ENCODE measurements at regions not wholly inside any gene's neighbourhood (a gene's known extent, or its start where the extent isn't known, plus 50 kb on each side); places are given as distances from the start of the nearest gene placed in this dataset.
A peak's percentile ranks its signal among the peaks of the same experiment; 100 is the strongest.

- POLR2A ChIA-PET = no interaction called here
- no peaks in the 10 kb centered on the region for H3K9me3 Mint-ChIP-seq
These were observed 58.4 kb upstream of the IER3 start for GRCh38 chr6:30802731-30803130.

DNA sequence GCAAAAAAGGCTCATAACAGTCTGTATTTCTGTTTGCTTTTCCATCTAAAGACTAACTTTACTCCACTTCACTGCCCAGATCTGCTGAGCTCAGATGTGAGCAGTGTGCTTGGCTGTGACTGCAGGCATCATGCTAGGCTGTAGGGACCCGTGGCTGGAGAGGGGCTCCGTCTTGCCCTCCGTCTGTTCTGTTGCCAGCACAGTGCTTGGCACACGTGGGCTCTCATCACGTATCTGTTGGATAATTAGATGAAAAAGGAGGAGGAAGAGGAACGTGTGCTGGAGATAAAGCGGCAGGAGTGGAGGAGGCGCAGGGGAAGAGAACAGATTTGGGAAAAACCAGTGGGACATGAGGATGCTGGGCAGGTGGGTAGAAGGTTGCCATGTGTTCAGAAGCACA, 57.6 kb upstream of the IER3 start:
- Histone ChIP-seq H3K36me3 (ENCODE audit: insufficient read depth, low read length) (no peaks in the 10 kb centered on the region), H3K4me3 (ENCODE audit: low read length) (no peak overlapping the region), H3K27ac (ENCODE audit: low read depth, low read length) (no peak overlapping the region), H3K27me3 (ENCODE audit: insufficient read depth, low read length, poor library complexity, severe bottlenecking) (no peaks in the 10 kb centered on the region), H3K9me3 (ENCODE audit: low read length) (no peaks in the 10 kb centered on the region), H3K4me1 (ENCODE audit: insufficient read depth, low read length) (no peaks in the 10 kb centered on the region)
- no peaks in the 10 kb centered on the region for H3K9me3 Mint-ChIP-seq
- CTCF ChIA-PET = no interaction called here
- H3K27me3 Mint-ChIP-seq = no peaks in the 10 kb centered on the region
- peak overlapping the region in 1 of 8 donors; percentile 72 for H3K27ac Mint-ChIP-seq
- peaks cover 0 to 3% (median 3%) of the 10 kb centered on the region in 3 donors for H3K36me3 Mint-ChIP-seq
- POLR2A ChIA-PET = no interaction called here
- no peak for DNase-seq
- peaks cover 6 to 35% (median 12%) of the 10 kb centered on the region in 3 donors for H3K4me1 Mint-ChIP-seq
- H3K4me3 Mint-ChIP-seq = no peak overlapping the region

More at GRCh38 chr6:30802731-30803130, 58.4 kb upstream of the IER3 start:
- Mint-ChIP-seq H3K36me3 (peaks cover 0 to 3% (median 3%) of the 10 kb centered on the region in 3 donors), H3K4me3 (no peak overlapping the region), H3K4me1 (peaks cover 6 to 37% (median 12%) of the 10 kb centered on the region in 3 donors), H3K27ac (no peak overlapping the region), H3K27me3 (no peaks in the 10 kb centered on the region)
- H3K27ac ChIP-seq (ENCODE audit: low read depth, low read length) = no peak overlapping the region
- H3K4me1 ChIP-seq (ENCODE audit: insufficient read depth, low read length) = no peaks in the 10 kb centered on the region
- CTCF ChIA-PET = no interaction called here
- no peaks in the 10 kb centered on the region for H3K9me3 ChIP-seq (ENCODE audit: low read length)
- no peaks in the 10 kb centered on the region for H3K36me3 ChIP-seq (ENCODE audit: insufficient read depth, low read length)
- H3K4me3 ChIP-seq (ENCODE audit: low read length) = no peak overlapping the region
- H3K27me3 ChIP-seq (ENCODE audit: insufficient read depth, low read length, poor library complexity, severe bottlenecking) = no peaks in the 10 kb centered on the region
- DNase-seq = no peak

- no peak overlapping the region for H3K4me3 Mint-ChIP-seq
- peaks cover 0 to 2% (median 2%) of the 10 kb centered on the region in 3 donors for H3K36me3 Mint-ChIP-seq
- peaks cover 4% of the 10 kb centered on the region for H3K4me1 ChIP-seq (ENCODE audit: insufficient read depth, low read length)
- H3K27me3 Mint-ChIP-seq = no peaks in the 10 kb centered on the region
- no peak overlapping the region for H3K4me3 ChIP-seq (ENCODE audit: low read length)
- peak overlapping the region in 3 of 8 donors; percentile 13 to 84 (median 58) for H3K27ac Mint-ChIP-seq
- H3K27me3 ChIP-seq (ENCODE audit: insufficient read depth, low read length, poor library complexity, severe bottlenecking) = no peaks in the 10 kb centered on the region
- H3K36me3 ChIP-seq (ENCODE audit: insufficient read depth, low read length) = no peaks in the 10 kb centered on the region
- no peak for DNase-seq
- CTCF ChIA-PET = interaction anchor here (1.5 kb wide), 1 partner anchor 12 kb away, joined by 3 read pairs; no protein-coding TSS in a partner anchor
- H3K4me1 Mint-ChIP-seq = peaks cover 6 to 33% (median 12%) of the 10 kb centered on the region in 3 donors
- POLR2A ChIA-PET = interaction anchor here (0.6 to 0.9 kb wide), 3 partner anchors 12 to 32 kb away, joined by 3 to 4 read pairs (median 3); no protein-coding TSS in a partner anchor
- H3K27ac ChIP-seq (ENCODE audit: low read depth, low read length) = no peak overlapping the region
- no peaks in the 10 kb centered on the region for H3K9me3 ChIP-seq (ENCODE audit: low read length)
- no peaks in the 10 kb centered on the region for H3K9me3 Mint-ChIP-seq
These were observed 56.5 kb upstream of the IER3 start for GRCh38 chr6:30800871-30801270.

DNA sequence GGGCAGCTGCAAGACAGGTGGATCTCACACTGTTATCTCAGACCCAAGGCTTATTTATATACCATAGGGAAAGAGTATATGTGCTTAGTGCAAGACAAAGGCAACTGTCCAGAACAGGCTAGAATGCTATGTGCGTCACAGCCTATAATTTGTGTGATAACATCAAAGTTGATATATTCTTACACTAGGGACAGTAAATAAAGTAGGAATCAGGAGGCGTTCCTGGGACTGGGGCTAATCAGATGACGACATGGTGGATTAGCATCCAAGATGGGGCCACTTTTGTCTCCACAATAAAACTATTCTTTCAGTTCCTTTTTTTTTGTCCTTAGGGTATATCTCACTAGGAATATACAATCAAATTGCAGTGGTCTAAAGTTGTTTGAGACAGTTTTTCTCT, 54.9 kb upstream of the IER3 start:
- Histone ChIP-seq H3K4me3 (ENCODE audit: low read length) (no peak overlapping the region), H3K36me3 (ENCODE audit: insufficient read depth, low read length) (no peaks in the 10 kb centered on the region), H3K27me3 (ENCODE audit: insufficient read depth, low read length, poor library complexity, severe bottlenecking) (no peaks in the 10 kb centered on the region), H3K4me1 (ENCODE audit: insufficient read depth, low read length) (peaks cover 21% of the 10 kb centered on the region), H3K9me3 (ENCODE audit: low read length) (no peaks in the 10 kb centered on the region), H3K27ac (ENCODE audit: low read depth, low read length) (no peak overlapping the region)
- DNase-seq = no peak
- no peaks in the 10 kb centered on the region for H3K9me3 Mint-ChIP-seq
- POLR2A ChIA-PET = no interaction called here
- H3K36me3 Mint-ChIP-seq = peaks cover 0 to 2% (median 0%) of the 10 kb centered on the region in 3 donors
- CTCF ChIA-PET = no interaction called here
- peaks cover 8 to 37% (median 23%) of the 10 kb centered on the region in 3 donors for H3K4me1 Mint-ChIP-seq
- H3K4me3 Mint-ChIP-seq = no peak overlapping the region
- no peak overlapping the region for H3K27ac Mint-ChIP-seq
- no peaks in the 10 kb centered on the region for H3K27me3 Mint-ChIP-seq

DNA sequence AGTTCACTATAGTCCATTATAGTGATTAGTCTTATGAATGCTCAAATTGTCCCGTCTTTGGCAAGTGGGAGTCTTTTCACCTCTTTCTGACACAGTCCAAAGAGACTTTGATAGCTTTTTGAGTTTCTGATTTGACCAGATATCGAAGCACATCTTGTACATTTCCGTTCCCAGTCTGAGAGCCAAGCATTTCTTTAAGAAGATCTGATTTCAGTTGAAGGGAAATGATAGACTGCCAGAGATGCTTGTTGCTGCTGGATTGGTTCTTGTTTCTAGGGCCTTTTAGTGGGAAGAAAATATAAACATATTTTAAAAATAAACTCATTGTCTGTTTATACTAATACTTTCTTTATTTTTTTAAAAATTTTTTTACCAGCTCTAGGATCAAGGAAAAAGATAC, 54.1 kb upstream of the IER3 start:
- Mint-ChIP-seq H3K36me3 (peaks cover 0 to 2% (median 0%) of the 10 kb centered on the region in 3 donors), H3K27me3 (no peaks in the 10 kb centered on the region), H3K4me3 (no peak overlapping the region), H3K27ac (no peak overlapping the region), H3K9me3 (no peaks in the 10 kb centered on the region), H3K4me1 (peaks cover 13 to 41% (median 28%) of the 10 kb centered on the region in 3 donors)
- CTCF ChIA-PET = no interaction called here
- Histone ChIP-seq H3K4me1 (ENCODE audit: insufficient read depth, low read length) (peaks cover 28% of the 10 kb centered on the region), H3K4me3 (ENCODE audit: low read length) (no peak overlapping the region), H3K27ac (ENCODE audit: low read depth, low read length) (no peak overlapping the region), H3K36me3 (ENCODE audit: insufficient read depth, low read length) (no peaks in the 10 kb centered on the region), H3K9me3 (ENCODE audit: low read length) (no peaks in the 10 kb centered on the region), H3K27me3 (ENCODE audit: insufficient read depth, low read length, poor library complexity, severe bottlenecking) (no peaks in the 10 kb centered on the region)
- POLR2A ChIA-PET = no interaction called here
- no peak for DNase-seq

- H3K36me3 ChIP-seq (ENCODE audit: insufficient read depth, low read length) = no peaks in the 10 kb centered on the region
- H3K4me1 Mint-ChIP-seq = peaks cover 14 to 50% (median 39%) of the 10 kb centered on the region in 3 donors
- no peaks in the 10 kb centered on the region for H3K9me3 ChIP-seq (ENCODE audit: low read length)
- no peaks in the 10 kb centered on the region for H3K9me3 Mint-ChIP-seq
- POLR2A ChIA-PET = interaction anchor here (0.7 kb wide), 1 partner anchor 14 kb away, joined by 3 read pairs; no protein-coding TSS in a partner anchor
- peaks cover 44% of the 10 kb centered on the region for H3K4me1 ChIP-seq (ENCODE audit: insufficient read depth, low read length)
- H3K27me3 ChIP-seq (ENCODE audit: insufficient read depth, low read length, poor library complexity, severe bottlenecking) = no peaks in the 10 kb centered on the region
- peak overlapping the region in 5 of 8 donors; percentile 26 to 84 (median 47) for H3K27ac Mint-ChIP-seq
- H3K4me3 ChIP-seq (ENCODE audit: low read length) = no peak overlapping the region
- DNase-seq = no peak
- H3K36me3 Mint-ChIP-seq = peaks cover 0 to 2% (median 0%) of the 10 kb centered on the region in 3 donors
- CTCF ChIA-PET = interaction anchor here (1.0 to 1.9 kb wide), 4 partner anchors 27 to 117 kb away, joined by 3 to 5 read pairs (median 3); no protein-coding TSS in a partner anchor
- no peak overlapping the region for H3K27ac ChIP-seq (ENCODE audit: low read depth, low read length)
- no peaks in the 10 kb centered on the region for H3K27me3 Mint-ChIP-seq
- H3K4me3 Mint-ChIP-seq = peak overlapping the region in 1 of 7 donors; percentile 9
These were observed 51.4 kb upstream of the IER3 start for GRCh38 chr6:30795549-30796293.
